ENCODE measurements at regions not wholly inside any gene's neighbourhood (a gene's known extent, or its start where the extent isn't known, plus 50 kb on each side); places are given as distances from the start of the nearest gene placed in this dataset.

DNA sequence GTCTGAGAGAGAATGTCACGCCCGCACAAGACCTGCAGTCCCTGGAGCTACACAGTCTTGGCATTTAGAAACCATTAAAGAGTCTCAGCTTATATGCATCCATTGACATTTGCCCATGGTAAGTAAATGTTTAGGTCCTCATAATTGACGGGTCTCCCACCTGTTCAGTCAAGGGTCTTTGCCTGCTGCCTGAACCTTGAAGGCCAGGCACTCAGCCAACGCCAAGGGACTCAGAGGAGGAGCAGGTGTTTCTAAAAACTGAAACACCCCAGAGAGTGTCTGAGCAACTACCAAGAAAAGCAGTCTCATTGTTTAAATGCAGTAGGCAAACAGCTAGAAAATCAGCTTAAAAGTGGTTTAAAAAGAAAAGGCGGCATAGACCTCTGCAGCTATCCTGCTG is 264.7 kb upstream of the AKR1E2 start:
- no peak for TF ChIP-seq POLR2A (IDR thresholded peaks at IDR 0.05; ENCODE audit: low read depth, low read length)
- TF ChIP-seq, protein P1, sequence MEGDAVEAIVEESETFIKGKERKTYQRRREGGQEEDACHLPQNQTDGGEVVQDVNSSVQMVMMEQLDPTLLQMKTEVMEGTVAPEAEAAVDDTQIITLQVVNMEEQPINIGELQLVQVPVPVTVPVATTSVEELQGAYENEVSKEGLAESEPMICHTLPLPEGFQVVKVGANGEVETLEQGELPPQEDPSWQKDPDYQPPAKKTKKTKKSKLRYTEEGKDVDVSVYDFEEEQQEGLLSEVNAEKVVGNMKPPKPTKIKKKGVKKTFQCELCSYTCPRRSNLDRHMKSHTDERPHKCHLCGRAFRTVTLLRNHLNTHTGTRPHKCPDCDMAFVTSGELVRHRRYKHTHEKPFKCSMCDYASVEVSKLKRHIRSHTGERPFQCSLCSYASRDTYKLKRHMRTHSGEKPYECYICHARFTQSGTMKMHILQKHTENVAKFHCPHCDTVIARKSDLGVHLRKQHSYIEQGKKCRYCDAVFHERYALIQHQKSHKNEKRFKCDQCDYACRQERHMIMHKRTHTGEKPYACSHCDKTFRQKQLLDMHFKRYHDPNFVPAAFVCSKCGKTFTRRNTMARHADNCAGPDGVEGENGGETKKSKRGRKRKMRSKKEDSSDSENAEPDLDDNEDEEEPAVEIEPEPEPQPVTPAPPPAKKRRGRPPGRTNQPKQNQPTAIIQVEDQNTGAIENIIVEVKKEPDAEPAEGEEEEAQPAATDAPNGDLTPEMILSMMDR (IDR thresholded peaks at IDR 0.05; ENCODE audit: extremely low read depth in 1 of 2, insufficient read depth in 1 of 2, low read depth in 1 of 2, low read length in 2 of 2) = no peak
- no peak for TF ChIP-seq POLR2AphosphoS5 (IDR thresholded peaks at IDR 0.05; ENCODE audit: insufficient read depth, low read depth, low read length)
- TF ChIP-seq EZH2 (IDR thresholded peaks at IDR 0.05; ENCODE audit: borderline replicate concordance, low read depth, low read length, severe bottlenecking) = no peak
- no peak for TF ChIP-seq JUN (IDR thresholded peaks at IDR 0.05; ENCODE audit: borderline replicate concordance, insufficient read depth, insufficient read length, low read depth)
